Kidney tubule cell (primary cell): ENCODE measurements at regions not wholly inside any gene's neighbourhood (a gene's known extent, or its start where the extent isn't known, plus 50 kb on each side); places are given as distances from the start of the nearest gene placed in this dataset.
"Not testable (repeated sequence)": the region's sequence is repeated elsewhere in the genome, so short reads cannot be mapped to it uniquely, and the experiment has no call there.

Experiments
- DNase-seq: peaks from one replicate; pipeline ENCODE4 v3.0.0-alpha.2; 2018; ENCODE audit warnings: low spot score

DNA sequence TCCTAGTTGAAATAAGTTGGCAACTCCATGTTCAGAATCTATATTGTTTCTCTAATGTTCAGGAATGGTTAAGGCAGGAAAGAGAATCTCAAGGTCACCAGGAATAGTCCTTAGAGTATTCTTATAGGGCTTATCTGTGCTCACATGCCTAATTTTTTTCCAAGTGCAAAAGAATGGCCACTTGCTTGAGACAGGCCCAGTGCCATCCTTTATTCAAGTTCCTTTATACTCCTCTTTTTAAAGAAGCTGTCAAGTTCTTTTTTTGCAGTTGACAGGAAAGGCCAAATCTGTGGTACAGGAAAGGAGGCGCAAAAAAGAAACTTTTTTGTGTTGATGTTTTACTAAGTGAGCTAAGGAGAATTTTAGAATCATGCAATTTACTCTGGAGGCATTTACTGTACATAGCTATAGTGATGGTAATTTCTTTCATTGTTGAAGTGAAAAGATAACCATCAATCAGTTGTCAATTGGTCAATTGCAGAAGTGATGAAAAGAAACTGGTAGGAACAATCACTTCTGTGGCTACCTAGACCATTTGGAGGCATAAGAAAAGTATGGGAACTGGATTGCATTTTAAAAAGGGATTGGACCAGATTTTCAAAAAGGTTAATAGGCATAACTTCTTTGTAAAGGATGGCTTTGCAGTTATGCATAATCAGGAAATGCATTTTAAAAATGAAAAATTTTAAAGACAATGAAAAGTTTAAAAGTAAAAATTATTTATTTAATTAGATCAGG, 102.5 kb upstream of the SOX2 start:
- no peak for DNase-seq

DNA sequence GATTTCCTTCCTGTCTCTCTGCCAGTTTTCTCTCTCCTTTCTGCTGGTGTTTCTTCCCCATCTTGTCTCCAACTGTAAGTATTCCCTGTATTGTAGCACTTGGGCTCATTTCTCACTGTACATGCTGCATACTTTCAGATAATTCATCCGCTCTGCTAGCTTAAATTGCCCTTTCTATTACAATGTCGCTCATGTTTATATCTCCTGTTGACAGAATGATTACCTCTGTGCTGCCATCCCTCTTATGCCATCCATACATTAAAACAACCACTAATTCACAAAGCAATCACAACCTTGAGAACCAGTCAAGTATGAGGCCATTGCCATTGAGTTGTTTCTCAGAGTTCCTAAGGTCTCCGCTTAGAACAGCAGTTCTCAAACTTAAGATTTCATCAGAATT, 107.5 kb upstream of the SOX2 start:
- DNase-seq: no peak

DNA sequence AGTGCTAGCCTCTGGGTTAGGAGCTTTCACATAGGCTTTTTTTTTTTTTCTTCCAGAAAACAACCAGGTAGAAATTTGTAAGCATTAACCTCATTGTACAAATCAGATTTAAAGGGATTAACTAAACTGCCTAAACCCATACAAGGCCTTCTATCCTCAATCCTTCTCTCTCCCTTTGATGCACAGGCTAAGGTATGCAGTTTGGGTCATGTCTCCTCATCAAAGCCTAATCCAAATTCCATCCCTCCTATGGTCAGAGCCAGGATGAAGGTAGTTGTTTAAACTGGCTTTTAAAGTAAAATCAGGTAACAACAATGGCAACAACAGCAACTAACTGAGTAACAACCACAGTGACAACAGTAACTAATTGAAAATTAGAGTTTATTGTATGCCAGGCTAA, 115.6 kb upstream of the SOX2 start:
- no peak for DNase-seq

DNA sequence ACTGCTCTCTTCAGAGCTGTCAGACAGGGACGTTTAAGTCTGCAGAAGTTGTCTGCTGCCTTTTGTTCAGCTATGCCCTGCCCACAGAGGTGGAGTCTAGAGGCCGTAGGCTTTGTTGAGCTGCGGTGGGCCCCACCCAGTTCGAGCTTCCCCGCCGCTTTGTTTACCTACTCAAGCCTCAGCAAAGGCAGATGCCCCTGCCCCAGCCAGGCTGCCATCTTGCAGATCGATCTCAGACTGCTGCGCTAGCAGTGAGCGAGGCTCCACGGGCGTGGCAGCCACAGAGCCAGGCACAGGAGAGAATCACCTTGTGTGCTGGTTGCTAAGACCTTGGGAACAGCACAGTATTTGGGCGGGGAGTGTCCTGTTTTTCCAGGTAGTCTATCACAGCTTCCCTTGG, 120.8 kb upstream of the SOX2 start:
- not testable (repeated sequence) for DNase-seq

DNA sequence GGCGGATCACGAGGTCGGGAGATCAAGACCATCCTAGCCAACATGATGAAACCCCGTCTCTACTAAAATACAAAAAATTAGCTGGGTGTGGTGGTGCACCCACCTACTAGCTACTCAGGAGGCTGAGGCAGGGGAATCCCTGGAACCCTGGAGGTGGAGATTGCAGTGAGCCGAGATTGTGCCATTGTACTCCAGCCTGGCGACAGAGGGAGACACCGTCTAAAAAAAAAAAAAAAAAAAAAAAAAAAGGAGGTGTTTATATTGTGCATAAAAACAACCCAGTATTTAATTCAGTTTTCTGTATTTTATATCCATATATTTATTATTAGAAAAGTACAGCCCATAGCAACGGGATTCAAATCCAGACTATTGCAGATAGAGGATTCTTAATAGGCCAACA, 129.1 kb upstream of the SOX2 start:
- DNase-seq: no peak

DNA sequence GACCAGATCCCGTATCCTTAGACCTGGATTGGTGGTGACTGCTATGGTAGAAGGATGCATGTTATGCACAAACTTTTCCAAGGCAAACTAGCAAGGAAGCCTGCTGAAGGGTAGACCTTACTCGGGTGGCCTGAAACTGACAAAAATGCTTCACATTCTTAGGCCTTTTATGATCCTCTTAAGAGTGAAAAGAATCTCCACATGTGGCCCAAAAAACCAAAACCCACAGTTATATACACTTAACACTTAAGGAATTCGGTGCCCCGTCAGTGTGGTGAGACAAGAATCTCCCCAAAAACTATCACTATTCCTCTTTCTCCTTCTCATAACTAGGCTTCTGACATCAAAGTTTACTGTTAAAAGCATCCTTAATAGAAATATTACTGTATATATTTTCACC, 130.1 kb upstream of the SOX2 start:
- no peak for DNase-seq

DNA sequence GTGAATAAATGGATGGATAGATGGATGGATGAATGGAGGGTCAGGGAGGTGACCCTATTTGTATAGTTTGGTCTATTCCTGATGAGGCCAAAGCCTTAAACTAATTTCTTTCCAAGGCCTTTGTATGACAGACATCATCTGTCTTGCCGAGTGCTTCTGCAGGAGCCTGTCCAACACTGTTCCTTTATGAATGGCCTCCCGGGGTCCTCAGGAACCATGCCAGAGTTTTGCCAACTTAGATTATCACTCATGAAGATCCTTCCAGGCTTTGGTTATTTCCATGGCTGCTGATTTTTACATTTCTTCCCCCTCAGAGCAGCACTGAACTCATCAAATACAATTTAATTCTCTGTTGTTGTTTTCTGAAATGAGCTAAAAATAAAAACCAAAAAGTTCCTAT, 133.0 kb upstream of the SOX2 start:
- DNase-seq: no peak

DNA sequence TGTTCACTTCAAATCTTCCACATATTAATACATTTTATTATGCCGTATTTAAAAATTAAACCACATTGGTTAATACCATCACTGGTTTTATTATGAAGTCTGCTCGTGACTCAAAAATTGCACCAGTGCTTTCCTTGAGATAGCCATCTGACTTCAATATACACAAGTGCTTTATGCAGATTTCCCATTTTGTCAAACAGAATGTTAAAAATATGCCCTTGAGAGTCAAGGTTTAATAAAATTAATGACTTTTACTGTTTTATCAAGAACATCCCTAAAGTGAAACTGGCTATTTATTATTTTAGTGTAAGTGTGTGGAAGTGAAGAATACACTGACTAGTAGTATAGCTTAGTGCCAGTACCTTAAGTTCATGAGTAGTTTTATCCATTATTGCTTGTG, 139.3 kb upstream of the SOX2 start:
- DNase-seq: no peak

DNA sequence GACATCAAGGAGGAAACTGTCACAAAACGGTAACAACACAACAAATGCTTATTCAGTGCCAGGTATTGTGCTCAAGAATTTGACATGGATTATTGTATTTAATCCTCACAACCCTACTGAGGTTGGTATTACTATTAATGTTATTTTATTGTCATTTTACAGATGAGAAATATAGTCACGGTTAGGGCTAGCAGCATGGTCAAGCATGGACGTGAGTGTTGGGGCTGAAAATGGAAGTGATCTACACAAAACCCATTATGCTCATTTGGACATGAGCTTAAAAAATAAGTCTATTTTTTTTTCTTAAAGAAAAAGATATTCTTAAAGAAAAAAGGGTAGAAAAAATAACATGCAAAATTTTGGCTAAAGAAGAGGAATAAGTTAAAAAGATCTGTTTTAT, 141.3 kb upstream of the SOX2 start:
- no peak for DNase-seq

DNA sequence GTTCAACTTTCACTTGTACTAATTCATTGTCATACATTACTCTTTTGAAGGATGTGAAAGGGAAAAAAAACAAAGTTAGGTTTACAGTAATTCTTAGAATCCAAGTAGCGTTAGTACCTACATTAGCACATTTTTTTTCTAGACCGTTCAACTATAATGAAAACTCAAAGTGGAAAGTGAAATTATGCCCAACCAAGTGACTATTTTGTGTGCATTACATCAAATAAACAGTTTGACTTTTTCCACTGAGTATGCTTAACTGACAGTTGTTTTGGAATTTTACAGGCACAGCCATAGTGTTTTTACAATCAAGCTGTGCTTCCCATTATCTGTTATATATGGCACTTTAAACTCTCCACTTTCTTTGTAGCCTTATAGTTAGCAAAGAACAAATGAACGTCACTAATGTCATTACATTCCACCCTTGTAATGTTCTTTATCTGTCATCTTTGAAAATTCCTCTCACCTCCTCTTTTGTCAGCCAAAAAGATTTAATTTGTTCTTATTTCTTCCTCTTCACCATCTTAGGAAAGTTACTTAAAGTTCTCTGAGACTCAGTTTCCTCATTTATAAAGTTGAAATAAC, 142.3 kb upstream of the SOX2 start:
- no peak for DNase-seq

DNA sequence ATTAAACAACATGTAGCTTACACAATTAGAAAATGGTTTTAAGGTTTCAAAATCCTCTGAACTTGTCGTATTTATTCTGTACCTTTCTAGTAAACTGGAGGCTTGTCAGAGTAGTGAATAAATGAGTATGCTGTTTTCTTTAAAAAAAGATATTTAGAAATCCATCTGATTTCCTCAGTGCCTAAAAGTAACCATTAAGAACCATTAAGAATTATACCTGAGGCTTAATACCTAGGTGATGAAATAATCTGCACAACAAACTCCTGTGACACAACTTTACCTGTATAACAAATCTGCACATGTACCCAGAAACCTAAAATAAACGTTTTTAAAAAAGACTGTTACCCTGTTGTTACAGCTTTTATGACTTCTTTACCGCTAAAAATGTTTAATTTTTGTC, 143.0 kb upstream of the SOX2 start:
- DNase-seq: no peak

DNA sequence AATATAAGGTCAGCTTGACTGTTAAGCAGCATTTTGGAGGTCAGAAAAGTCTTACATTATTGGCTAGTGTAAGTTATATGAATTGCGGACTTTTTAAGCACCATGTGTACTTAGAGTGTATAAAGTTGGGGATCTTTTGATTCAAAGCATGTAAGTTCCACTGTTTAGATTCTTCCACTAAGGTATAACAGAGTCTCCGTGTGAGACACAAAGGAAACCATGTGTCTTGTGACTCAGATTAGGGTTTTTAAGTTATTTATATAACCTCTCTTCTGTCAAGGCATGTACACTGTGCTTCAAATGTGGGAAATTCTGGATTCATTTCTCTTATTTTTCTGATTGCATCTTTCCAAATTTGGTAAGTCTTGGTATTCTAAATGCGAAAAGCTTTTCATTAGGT, 143.5 kb upstream of the SOX2 start:
- DNase-seq: no peak

DNA sequence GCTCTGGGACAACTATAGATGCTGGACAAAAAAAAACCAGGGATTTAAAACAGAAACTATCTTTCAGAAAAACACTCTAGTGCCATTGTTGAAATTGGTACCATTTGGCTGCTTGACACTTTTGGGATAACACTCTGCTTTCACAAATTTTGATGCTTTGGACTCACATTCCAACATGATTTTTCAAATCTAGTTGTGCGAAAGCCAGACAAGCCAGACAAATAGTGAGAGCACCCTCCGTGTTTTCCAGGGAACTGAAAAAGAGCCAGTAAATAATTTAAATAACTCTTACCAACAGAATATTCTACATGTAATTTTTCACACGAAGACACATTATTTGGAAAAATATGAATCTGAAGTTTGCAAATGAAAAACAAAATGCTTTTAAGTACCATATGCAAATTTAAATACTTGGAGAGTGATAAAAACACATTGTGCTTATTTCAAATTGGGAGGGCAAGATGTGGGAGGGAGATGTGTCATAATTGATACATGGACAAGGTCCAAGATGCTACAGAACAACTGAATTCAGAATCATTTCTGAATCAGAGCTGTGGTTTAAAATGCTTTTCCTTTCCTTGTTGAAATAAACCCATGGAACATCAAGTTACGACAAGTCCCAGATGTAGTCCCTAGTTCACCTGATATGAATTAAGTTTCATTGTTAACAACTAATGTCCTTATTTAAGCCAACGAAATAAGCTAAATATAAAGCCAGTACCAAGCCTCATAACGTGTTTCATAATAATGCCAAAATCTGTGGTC, 144.2 kb upstream of the SOX2 start:
- DNase-seq: no peak

DNA sequence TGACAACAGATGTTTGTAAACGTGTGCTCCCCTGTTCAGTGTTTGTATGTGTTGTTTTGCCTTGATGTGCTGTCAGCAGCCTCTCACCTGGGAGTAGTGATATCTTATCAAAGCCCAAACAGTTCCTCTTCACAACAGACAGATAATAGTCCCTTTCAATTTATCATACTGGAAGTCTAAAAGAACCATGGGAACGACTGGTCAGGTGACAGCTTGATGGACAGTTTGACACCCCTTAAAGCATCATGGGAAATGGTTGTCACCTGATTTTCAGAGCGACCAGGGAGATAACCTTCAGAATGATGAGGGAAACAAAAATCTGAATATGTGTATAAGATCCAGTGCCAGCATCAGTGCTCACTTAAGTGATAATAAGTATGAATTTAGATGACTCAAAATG, 146.3 kb upstream of the SOX2 start:
- no peak for DNase-seq

DNA sequence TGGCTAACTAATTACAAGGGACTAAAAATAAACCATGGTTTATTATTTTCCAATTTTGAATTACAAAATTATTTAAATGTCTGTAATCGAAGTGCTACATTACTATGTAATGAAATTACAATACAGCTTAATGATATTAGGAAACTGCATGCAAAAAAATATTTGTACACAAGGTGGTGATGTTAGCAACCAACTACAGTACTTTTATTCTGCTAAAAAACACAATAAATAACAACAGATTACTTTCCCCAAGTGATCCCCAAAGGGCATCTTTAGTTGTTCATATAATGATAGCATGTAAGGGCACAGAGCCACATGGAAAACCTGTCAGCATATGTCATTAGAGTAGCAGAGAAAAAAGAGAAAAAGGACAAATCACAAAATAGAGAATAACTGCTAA, 147.5 kb upstream of the SOX2 start:
- DNase-seq: no peak

DNA sequence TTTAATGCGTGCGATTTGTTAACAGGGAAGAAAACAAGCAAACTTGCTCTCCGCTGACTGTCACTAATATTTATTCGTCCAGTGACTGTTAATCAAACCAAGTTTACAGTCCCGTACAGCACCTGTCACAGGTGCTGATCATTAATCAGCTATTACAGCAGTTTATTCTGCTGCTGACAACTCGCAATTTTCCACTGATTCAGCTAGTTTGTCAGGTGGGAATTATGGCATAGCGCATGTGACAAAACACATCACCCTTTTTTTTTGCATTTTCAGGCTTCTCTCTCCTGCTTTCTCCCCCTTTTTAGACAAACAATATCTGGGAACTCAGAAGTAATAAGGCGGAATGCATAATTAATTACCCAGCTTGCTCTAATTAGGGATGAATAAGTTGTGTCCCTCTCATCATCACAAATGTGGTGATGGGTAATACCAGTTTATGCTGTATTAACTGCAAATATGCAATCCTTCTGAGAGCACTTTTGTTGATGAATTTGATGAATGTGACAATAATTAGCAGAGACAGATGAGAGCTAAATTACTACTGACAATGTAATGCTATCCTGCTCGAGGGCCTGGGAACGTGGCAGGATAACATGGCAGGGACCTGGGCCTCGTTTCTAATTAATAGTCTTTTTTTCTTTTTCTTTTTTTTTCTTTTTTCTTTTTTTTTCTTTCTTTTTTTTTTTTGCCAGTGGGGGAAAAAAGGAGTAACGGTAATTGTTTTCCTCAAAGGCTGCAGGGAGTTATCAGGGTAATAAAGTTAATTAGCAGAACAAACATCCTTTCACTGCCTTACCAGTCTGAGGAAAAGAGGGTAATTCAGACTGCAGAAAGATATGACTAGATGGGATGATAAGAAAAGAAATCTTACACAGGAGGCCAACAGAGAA, 150.3 kb upstream of the SOX2 start:
- no peak for DNase-seq

DNA sequence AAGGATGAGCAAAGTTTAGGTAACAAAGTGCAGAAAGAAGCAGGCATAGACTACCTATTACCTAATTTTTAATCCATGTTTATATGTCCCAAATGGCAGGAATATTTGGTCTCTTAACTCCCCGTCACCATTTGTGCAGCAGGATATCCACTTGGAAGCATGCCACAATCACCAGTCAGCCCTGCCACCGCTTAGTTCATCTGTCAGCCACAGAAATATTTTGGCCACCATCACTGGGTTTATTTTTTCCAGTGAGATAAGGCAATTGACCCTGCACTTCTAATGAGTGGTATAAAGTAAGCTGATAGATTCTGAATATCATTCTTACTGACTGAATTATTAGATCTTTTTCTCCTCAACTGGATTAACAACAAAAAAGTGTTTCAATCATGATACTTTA, 152.9 kb upstream of the SOX2 start:
- DNase-seq: no peak

DNA sequence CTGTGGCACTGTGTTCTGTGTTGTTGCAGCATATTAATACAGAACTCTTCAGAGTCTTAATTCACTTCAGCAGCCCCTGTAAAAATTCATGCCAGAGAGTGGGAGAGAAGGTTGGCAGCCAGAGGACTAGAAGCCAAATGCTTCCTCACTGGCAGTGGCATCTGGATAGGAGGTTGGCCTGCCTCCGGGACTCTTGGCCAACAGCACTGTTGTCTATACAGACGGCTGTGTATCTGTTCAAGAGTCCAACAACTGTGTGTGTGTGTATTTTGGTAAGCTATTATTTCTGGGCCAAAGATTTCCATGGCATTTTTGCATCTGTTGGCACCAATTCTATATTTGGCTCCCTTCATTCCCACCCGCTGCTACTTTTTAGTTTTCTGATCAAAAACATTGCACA, 156.0 kb upstream of the SOX2 start:
- no peak for DNase-seq

DNA sequence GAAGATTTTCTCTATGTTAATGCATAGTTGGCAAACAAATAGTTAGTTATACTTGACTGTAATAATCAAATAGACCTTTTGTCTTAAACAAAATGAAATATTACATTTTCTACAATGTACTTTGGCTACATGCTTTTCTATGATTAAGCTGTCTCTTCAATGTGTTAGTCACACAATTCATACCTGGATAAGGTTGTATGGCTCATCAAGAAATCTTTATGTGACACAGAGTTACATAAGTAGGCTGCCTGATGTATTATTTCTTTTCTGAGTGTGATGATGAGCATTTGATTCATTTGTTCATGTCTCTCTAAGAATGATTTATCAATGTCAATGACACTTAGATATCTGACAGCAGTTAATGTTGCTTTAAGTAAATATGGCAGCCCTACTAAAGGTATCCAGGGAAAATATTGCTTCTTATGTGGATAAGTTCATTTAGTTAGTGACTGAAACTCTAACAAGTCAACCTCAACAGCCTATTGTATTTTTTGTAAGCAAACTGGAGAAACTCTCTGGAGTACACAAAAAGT, 157.4 kb upstream of the SOX2 start:
- DNase-seq: no peak

DNA sequence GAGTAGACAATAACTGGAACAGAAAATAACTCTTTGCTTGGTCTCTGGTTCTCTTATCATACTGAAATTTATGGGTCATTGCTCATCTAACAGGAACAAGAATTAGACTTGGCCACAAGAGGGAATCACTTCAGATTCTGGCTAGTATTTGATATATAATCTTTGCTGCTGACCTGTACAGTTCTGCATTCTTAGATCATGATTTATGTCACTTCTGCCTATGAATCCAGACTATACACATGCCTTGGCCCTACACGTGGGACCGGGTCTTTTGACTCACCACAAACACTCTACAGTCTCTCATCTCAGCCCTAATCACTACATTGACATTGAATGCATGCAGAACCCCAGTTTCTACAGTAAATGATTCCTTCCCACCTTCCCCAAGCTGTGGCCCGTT, 162.5 kb upstream of the SOX2 start:
- no peak for DNase-seq

DNA sequence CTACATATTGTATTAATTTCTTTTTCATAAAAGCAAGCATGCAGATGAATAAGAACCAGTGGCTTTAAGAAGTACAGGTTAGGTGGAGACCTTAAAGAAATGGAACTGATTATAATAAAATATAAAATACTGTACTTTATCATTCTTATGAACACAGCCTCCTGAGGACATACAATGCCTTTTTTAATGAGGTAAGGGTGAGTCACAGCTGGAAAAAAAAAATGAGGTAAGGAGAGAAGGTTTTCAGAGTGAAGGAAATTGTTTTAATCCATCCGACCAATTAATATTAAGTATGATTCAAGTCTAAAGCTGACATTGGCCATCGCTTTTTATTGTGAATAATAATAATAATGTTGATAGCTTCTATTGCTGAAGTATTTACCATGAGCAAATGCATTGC, 170.3 kb upstream of the SOX2 start:
- no peak for DNase-seq

DNA sequence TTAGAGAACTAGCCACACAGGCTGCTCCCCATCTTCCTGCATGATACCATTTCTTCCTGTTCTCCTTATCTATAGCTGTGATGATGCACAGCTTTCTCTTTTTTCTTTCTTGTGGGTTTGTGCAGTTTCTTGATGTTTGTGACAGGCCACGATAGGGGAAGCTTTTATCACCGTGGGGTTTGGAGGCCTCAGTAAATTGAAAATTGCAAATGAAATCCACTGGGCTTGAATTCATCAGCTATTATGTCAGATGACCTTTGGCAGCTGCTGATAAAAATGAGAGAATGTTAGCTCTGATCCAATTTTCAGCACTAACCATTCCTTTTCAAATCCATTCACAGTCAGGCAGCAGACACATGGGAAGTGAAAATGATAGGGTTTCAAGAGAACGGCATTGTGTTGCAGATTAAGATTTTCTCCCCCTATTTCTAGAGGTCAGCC, 176.9 kb upstream of the SOX2 start:
- DNase-seq: no peak
